ENCODE measurements at regions not wholly inside any gene's neighbourhood (a gene's known extent, or its start where the extent isn't known, plus 50 kb on each side); places are given as distances from the start of the nearest gene placed in this dataset.

DNA sequence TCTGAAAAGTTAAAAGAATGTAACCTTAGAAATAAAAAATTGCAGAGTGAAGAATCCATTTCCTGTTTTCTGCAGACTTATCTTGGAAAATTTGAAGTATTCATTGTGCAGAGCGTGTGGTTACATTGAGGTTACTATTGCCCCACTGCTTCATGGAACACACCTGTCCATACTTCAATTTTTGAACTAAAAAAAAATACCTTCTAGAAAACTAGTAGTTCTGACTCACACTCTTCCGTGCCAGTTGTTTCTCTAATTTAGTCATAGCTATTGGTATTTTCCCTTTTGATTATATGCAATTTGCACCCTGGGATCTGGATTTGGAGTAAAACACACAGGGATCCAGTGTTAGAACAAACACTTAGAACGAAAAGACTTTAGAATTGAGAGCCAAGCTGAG, 111.8 kb upstream of the LYSMD4 start:
- DNase-seq (ENCODE audit: low read depth), result no peak
- H3K4me3 ChIP-seq (ENCODE audit: control insufficient read depth, low read depth, low read length), result no peak overlapping the region
- TF ChIP-seq, protein P1, sequence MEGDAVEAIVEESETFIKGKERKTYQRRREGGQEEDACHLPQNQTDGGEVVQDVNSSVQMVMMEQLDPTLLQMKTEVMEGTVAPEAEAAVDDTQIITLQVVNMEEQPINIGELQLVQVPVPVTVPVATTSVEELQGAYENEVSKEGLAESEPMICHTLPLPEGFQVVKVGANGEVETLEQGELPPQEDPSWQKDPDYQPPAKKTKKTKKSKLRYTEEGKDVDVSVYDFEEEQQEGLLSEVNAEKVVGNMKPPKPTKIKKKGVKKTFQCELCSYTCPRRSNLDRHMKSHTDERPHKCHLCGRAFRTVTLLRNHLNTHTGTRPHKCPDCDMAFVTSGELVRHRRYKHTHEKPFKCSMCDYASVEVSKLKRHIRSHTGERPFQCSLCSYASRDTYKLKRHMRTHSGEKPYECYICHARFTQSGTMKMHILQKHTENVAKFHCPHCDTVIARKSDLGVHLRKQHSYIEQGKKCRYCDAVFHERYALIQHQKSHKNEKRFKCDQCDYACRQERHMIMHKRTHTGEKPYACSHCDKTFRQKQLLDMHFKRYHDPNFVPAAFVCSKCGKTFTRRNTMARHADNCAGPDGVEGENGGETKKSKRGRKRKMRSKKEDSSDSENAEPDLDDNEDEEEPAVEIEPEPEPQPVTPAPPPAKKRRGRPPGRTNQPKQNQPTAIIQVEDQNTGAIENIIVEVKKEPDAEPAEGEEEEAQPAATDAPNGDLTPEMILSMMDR (conservative IDR thresholded peaks at IDR 0.05; ENCODE audit: control insufficient read depth, insufficient read depth, low read depth, low read length), result no peak

DNA sequence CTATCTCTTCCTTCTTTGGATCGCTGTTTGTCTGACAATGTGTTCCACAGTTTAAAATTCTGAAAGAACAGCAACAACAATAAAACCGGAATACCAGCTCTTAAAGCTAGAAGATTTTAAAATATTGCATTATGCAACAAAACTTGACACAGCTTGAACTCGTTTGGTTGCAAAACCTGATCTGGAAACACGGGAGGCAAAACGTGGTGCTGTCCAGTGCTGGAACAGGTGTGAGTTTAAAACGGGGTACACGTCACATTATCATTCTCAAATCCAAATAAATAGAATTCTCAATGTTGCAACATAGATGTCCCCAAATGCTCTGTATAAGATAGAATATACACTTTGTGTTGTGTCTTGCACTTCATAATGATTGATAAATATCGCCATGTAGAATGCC, 110.9 kb upstream of the LYSMD4 start:
- DNase-seq (ENCODE audit: low read depth), result no peak
- TF ChIP-seq, protein P1 (conservative IDR thresholded peaks at IDR 0.05; ENCODE audit: control insufficient read depth, insufficient read depth, low read depth, low read length), result no peak

DNA sequence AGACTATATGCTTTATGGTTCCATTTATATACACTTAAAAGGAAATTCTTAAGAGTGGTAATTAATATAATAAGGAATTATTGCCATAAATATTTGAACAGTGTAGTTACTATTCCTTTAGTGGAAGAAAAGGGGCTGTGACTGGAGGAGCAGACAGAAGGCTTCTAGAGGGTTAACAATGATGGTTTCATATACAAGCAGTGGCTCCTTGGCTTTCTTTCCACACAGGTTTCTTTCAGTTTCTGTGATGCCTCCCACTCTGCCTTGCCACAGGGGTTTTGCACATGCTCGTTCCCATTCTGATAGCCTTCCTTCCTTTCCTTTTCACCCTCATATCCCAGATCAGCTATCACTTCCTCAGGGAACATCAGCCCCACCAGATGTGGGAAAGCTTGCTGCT, 108.8 kb upstream of the LYSMD4 start:
- TF ChIP-seq, protein P1 (conservative IDR thresholded peaks at IDR 0.05; ENCODE audit: control insufficient read depth, insufficient read depth, low read depth, low read length), result no peak
- H3K4me3 ChIP-seq (ENCODE audit: control insufficient read depth, low read depth, low read length), result no peak overlapping the region
- DNase-seq (ENCODE audit: low read depth), result no peak

More for the DNA sequence above, 110.9 kb upstream of the LYSMD4 start:
- no peak overlapping the region for H3K4me3 ChIP-seq (ENCODE audit: control insufficient read depth, low read depth, low read length)

DNA sequence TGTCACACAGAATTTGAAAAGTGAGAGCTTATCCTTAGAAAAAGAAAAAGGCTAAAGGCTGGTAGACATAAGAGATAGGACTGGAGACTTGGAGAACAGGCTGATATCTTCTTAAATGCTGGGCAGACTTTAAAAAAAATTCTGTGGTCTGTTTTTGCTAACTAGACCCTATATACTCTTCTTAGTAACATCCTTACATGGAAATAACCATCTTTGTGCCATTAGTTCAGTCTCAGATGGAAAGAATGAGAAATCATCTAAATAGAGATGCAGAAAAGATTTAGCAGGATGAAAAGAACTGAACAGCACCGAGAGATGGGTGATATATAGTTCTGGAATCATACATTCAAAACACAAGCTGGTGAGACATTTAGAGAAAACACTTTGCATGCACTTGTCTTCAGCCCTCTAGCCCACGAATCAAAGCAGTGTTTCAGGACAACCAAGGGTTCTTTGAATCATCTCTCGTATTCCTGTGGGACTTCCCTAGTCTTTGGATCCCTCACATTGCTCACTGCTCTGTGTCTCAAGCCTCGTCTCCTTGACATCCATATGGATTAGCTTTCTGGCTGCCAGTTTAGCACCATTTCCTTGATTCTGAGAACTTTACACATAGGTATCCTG, 93.0 kb upstream of the LYSMD4 start:
- no peak for DNase-seq (ENCODE audit: low read depth)
- TF ChIP-seq, protein P1 (conservative IDR thresholded peaks at IDR 0.05; ENCODE audit: control insufficient read depth, insufficient read depth, low read depth, low read length), result no peak
- H3K4me3 ChIP-seq (ENCODE audit: control insufficient read depth, low read depth, low read length), result no peak overlapping the region

DNA sequence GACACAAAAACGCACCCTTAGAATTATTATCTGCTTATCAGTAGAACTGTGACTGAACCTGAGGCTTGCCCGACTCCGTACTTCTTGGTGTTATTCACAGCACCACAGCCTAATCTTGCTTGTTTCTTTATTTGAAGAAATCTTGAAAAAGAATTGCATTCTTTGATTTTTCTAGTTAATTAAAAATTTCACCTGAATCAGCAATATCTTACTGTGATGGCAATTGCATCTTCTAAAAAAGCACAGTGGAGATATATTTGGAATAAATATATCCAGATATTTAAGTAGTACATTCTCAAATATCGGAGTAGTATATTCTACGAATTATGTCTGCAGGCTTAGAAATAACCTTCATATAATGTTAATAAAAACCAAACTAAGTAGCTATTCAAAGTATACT, 90.1 kb upstream of the LYSMD4 start:
- DNase-seq (ENCODE audit: low read depth), result no peak
- TF ChIP-seq, protein P1 (conservative IDR thresholded peaks at IDR 0.05; ENCODE audit: control insufficient read depth, insufficient read depth, low read depth, low read length), result no peak
- H3K4me3 ChIP-seq (ENCODE audit: control insufficient read depth, low read depth, low read length), result no peak overlapping the region

GRCh38 chr15:99819981-99820718, 86.9 kb upstream of the LYSMD4 start:
- no peak for DNase-seq (ENCODE audit: low read depth)
- no peak overlapping the region for H3K4me3 ChIP-seq (ENCODE audit: control insufficient read depth, low read depth, low read length)
- TF ChIP-seq, protein P1 (conservative IDR thresholded peaks at IDR 0.05; ENCODE audit: control insufficient read depth, insufficient read depth, low read depth, low read length), result no peak

Data from fibroblast of mammary gland (primary cell).